OCI-LY7 (cell line): ENCODE measurements at regions not wholly inside any gene's neighbourhood (a gene's known extent, or its start where the extent isn't known, plus 50 kb on each side); places are given as distances from the start of the nearest gene placed in this dataset.

ENCODE experiments used
- CTCF ChIP-seq: fragments of 200-600 bp; sonication (generic); conservative IDR thresholded peaks from 2 replicates; pipeline ENCODE4 v1.5.1; 2014; ENCODE audit warnings: mild to moderate bottlenecking, antibody characterized with exemption, low read length, moderate library complexity, mixed read lengths
- EZH2phosphoT487 ChIP-seq: fragments of 200-600 bp; sonication (generic); IDR thresholded peaks from 2 replicates; pipeline ENCODE4 v1.6.1; 2018; ENCODE audit warnings: low read depth, borderline replicate concordance, mild to moderate bottlenecking, mixed run types, antibody characterized with exemption, low read length, moderate library complexity, mixed read lengths

GRCh38 chr11:95717314-95717713, 72.3 kb downstream of the FAM76B start:
- no peak for TF ChIP-seq CTCF
- TF ChIP-seq EZH2phosphoT487 = no peak
